Loucy (cell line): ENCODE measurements at regions not wholly inside any gene's neighbourhood (a gene's known extent, or its start where the extent isn't known, plus 50 kb on each side); places are given as distances from the start of the nearest gene placed in this dataset.

ENCODE experiments used
- CTCF ChIP-seq: fragments of 200-600 bp; sonication (generic); conservative IDR thresholded peaks from 2 replicates; pipeline ENCODE4 v1.5.1; 2014; ENCODE audit warnings: mild to moderate bottlenecking, antibody characterized with exemption, low read length
- EZH2phosphoT487 ChIP-seq: fragments of 200-600 bp; IDR thresholded peaks from 2 replicates; pipeline ENCODE4 v1.6.1; 2018; ENCODE audit warnings: antibody characterized with exemption, mild to moderate bottlenecking, moderate library complexity, borderline replicate concordance

- TF ChIP-seq CTCF (no peak), EZH2phosphoT487 (no peak)
These were observed 271.7 kb upstream of the ZC3H12C start for GRCh38 chr11:109821511-109821910.
